ENCODE measurements at regions not wholly inside any gene's neighbourhood (a gene's known extent, or its start where the extent isn't known, plus 50 kb on each side); places are given as distances from the start of the nearest gene placed in this dataset.

DNA sequence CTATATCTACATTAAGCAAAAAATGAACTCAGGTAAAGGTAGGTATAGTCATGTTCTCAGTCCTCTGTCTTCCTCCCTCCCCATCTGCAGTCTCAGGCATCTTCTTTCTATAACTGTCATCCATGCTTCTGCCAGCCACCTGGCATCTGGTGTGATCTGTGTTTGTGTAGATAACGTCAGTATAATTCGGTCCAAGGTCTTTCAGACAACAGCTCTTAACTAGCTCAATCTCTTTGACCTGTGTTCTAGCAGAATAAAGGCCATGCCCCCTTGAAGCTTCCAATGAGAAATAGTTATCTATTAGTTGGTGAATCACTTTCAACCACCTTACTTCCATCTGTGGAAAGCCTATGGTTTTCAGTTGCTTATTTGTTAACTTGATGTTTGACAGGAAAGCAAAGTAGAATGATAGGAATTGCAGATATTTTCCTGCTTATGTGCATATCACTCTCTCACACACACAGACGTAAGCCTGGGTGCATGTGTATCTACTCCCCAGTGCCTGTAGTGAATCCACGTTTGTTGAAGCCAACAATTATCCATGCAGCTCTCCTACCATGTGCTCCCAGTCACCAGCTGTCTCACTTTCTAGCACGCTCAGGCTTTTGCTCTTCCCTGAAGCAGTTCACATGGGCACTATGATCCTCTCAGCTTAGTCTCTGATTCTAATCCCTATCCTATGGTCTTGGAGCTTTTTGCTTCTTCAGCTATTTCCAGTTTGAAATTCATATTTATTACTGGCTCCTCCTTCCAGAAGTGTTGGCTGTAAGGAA is 433.7 kb upstream of the MANEA start:
- DNase-seq = no peak

DNA sequence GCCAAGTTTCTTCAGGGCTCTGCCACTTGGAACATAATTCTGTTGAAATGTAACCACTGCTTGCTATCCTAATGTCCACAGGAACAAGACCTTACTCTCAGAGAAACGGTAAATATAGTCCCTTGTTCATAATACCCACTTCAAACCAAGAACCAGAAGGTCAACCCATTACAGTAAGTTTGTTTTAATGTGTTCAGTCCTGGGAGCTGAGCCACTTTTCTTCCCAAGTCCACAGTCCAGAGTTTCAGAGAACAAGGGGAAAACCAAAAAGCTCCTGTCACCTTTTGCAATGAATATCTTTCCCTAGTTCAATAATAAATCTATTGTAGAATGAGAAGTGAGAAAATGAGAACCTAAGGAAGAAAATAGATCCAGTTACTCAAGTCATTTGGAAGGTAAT is 431.9 kb upstream of the MANEA start:
- no peak for DNase-seq

DNA sequence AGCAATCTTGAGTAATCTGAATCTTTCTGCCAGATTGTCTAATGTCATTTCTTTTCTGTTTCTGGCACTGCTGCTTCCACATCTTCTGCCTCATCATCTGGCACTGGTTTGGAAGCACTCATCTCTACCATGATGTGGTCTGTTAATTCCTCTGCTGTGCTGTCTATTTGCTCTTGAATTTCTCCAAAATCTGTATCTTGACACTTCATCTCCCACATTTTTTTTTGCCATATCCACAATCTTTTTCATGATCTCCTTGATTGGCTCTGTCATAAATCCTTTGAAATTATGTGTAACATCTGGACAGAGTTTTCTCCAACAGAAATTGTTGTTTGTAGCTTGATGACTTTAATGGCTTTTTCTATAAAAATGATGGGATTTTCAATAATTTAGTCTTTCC is 417.8 kb upstream of the MANEA start:
- DNase-seq = no peak

DNA sequence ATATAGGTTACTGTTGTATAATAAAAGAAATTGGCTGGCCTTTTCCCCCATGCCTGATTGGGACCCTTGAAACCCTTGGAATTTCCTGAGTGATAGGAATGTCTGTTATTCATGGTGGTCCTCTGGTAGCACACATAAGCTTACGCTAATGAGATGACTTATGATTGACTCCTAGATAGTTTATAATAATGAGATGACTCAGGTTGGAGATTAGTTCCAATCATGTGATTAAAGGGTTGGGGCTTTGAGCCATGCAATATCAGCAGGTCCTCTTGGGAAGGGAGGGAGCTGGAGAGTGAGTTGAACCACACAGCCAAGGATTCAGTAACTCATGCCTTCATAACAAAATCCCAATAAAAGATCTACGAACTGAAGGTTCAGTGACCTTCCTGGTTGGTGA is 407.6 kb upstream of the MANEA start:
- DNase-seq = no peak

DNA sequence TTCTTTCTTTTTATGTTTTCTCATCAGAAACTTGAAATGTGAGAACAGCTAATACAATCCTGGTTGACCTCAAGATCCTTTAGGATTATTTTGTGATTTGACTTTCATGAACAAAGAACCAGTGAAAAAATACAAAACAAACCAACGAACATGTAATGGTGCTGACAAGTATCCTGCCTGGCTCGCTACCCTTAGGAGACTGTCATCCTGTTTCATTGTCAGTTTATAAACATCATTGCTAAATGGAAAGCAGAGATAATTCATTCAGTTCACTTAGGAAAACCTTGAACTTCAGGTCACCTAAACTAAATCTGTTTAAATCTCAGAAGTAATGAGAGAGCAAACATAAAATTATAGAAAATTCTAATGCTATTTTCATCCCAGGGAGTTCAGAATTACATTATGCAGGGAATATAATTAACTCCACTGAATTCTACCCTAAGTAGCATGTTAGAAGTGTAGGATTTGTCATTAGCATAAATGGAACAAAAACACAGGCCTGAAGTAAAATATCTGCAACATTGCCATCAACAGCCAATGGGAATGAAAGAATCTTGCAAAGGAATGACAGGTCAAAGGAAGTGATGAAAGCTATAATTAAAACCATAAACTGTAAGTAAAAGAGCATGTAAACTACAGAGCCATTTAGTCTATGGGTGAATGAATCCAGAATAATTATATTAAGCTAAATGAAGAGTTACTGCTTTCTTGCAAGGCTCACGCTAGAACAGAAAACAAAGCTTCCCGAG is 401.2 kb upstream of the MANEA start:
- no peak for DNase-seq

DNA sequence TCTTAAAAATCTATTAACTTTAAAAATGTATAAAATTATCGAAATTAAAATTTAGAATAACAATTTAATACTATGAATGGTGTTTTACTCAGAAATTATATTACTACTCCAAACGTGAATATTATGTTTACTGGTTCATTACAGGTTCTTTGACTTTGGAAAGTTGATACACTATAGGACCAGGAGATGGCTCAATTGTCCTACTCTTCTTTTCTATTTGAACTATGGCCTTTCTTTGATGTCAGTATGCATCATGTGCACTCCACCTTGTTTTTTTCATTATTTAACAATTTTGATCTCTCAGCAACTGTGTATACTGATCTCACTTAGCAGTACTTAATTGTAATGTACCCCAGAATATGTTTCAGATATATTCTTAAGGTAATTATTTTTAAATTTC is 391.5 kb upstream of the MANEA start:
- no peak for DNase-seq

DNA sequence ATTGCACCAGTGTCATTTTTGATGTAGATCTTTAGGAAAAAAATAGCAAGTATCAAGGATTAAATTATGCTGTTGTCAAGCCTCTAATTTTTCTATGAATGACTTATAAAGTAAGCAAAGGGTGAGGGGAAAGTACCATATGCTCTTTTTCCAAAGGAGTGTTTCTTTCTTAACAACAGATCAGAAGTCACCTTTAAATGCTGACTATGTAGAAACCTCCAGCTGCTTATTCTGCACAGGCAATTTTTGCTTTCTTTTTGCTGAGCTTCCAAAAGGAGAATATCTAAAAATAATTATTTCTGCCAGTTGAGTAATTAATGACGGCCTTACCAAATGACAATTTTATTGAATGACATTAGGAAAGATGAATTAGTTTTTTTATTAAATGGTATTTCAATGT is 390.6 kb upstream of the MANEA start:
- DNase-seq = no peak

DNA sequence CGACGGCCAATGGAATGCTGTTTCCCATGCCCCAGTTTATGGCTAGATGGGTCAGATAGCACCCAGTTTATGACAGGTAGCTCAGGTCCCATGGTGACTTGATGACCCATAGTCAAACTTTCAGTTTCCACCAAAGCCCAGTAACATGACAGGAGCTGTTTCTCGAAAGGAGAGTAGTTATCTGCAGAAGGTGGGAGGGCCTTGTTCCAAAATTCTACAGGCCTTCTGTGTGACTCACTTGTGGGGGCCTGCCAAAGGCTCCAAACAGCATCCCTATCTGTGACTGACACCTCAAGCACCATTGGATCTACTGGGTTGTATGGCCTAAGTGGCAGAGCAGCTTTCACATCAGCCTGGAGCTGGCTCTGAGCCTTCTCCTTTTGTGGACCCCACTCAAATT is 379.7 kb upstream of the MANEA start:
- DNase-seq = no peak

DNA sequence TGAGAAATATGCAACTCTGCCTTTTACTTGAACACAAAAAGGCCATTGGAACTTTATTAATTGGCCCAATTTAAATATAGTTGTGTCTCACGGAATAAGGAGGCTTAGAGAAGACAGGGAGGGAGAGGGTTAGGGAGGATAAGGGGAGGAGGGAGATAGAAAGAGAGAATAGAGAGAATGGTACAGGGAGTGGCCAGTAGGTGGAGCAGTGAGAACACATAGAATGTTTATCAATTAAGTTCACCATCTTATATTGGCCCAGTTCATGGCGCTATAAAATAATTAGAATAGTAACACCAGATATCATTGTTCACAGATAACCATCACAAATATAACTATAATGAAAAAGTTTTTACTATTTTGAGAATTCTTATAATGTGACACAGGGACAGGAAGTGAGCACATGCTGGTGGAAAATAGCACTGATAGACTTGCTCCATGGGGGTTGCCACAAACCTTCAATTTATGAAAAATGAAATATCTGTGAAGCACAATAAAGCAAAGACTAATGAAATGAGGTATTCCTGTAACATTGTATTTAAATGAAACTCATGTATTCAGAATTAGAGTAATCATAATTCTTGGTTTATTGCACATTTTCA is 374.1 kb upstream of the MANEA start:
- no peak for DNase-seq

DNA sequence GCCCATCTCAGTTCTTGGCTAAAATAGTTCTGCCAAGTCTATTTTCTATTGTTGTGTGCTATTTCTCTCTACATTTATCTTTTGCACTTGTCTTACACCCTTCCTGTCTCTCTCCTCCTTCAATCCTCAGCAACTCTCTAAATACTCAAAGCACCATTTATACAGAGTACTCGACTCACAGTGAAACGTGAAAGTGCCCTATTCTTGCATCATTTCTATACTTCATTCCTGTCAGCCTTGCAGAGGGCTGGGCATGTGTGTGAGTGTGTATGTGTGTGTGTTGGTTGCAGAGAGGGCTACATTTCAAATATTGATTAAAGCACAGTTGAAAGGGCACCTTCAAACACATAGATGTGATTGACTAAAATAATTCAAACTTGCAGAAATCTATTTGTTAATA is 373.2 kb upstream of the MANEA start:
- no peak for DNase-seq

DNA sequence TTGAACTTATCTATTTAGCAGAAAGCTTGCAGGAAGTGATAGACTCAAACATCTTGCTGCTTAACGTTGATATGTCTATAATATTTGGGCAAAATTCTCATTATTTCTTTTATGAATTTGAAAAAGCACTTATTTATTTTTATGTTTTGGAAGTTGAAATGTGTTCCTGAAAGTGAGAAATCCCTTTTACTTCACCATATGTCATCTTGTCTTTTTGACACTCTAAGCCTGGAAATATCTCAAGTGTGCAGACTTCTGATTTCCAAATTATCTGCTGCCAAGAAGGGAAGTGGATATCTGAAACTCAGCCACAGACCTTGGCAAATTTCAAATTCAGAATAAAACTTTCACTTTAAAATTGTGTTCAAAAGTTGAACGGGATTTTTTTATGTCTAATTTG is 368.7 kb upstream of the MANEA start:
- no peak for DNase-seq

DNA sequence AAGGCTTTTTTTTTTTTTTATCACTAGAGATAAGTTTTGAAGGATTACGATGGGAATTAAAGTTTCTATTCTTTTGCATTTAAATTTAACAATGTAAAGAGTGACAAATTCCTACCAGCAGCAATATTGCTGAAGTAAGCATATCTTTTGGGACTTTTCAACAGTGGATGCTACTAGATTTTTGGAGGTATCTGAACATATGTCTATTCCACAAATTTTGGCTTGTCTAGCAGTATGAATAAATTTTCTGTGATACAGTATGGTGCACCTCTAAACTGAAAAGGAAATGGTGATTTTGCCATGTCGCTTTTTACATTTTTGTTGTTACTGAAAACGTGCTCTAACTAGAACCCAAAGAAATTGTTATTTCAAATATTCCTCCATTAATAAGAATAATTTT is 368.3 kb upstream of the MANEA start:
- DNase-seq = no peak

DNA sequence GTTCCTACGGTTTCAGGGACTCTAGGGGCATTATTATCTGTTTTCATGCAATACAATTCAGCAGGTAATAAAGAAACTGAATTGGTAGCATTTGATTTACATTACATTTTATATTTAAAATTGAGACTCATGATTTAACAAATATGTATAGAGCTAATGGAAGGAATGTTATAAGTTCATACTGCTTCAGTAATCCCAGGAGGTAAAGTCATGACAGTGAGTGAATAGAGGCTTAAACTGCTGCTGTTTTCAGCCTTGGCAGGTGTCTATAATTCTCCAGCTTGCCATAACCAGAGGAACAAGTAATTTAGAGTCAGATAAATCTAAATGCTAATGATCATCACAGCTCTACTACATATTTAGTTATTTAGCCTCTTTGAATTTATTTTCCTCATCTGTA is 360.8 kb upstream of the MANEA start:
- DNase-seq = no peak

DNA sequence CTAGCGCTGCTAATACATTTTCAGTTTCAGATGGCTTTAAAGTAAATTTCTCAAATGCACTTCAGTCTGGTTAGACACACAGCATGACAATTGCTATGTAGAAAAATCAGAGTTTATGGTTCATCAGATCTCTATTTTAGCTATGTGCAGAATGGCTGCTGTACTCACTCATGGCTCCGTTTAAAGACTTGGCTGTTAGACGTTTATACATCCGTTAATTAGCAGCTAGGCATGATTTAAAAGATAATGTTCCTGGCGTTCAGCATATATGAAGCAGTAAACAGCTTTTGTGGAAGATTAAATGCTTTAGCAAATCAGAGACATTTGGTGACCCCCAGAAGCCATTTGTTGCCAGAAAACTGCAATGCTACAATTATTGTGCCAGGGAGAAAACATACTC is 350.0 kb upstream of the MANEA start:
- no peak for DNase-seq

DNA sequence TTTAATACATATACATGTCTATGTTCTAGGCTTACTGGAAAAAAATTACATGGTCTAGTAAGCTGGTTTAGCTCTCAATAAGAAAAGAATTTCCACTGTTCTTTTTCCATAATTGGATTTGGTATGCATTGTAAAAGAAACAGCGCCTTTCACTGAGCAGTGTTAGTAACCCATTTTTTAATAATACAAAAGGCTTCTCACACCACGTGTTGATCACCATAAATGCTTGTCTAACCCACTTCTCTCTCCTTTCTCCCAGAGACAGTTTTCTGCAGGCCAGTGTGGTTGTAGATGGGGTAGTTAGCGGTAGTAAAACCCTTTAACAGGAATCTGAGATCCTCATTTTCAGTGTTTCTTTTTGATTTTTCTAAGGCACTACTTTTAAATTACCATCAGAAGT is 348.7 kb upstream of the MANEA start:
- no peak for DNase-seq

DNA sequence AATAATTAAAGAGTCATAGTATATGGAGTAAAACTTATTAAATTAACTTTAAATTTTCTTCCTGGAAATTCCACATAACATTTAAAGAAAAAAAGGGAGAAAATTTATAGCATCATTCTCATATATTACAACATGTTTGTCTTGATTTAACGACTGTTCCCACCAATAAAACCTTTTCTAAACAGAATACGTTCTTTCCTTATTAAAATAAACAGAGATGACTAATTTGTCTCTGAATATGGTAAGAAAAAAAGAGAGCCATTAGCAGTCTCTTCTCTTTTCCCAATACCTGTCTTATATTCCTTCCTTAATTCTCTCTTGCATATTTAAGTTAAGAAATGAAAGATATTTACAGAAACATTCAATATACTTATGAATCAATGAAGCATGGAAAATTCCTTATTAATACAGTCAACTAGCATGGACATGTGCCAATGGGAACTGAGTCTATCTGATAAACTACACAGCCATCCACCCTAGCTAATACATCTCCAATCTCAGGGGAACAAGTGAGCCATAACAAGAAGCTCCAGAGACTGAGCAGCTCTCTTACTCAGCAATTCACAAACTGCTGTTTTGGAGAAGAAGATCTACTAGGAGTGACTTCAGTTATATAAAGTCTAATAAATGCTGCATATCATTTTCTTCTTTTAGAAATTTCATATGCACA is 347.1 kb upstream of the MANEA start:
- DNase-seq = no peak

DNA sequence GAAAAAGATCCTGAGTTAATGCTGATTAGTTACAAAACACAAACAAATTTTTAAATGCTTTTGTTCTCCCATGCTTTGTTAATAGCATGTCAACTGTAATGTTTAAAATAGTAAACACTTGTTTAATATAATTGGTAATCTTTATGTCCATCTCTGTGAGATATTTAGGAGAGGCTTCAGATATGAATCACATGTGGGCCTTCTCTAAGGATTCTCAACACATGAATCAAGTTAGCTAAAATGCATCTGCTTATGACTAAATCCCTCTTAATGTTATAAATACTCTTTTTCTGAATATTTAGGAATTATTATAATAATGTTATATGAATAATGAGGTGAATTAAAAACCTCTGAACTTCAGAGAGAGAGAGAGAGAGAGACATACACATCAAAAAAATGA is 345.9 kb upstream of the MANEA start:
- DNase-seq = no peak

DNA sequence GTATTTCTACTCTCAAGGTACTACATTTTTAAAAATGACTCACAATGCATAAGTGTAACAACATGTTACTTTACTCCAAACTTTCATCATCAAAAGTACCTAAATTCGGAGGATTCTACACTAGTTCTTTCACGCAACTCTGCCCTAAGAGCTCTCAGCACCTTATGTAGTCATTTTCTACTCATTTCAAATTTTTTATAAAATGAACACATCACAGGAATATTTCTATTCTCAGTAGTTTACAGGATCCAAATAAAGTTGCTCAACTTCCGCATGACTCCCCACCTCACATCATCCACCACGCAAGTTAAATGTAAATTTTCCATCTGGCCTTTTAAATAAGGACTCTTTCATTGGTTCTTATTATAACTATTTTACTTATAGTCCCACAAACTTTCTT is 344.9 kb upstream of the MANEA start:
- DNase-seq = no peak

DNA sequence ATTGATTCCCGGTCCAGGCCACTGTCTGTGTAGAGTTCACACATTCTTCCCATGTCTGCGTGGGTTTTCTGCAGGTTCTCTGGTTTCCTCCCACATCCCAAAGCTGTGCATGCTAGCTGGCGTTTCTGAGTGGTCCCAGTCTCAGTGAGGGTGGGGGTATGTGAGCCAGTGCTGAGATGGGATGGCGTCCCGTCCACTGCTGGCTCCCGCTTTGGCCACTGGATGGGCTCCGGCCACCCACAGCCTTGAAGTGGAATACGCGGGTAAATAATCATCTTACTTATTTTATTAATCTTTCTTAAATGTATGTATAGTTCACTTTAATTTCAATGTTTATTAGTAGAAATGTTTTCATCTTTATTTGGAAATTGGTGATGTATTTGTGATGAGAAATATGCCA is 343.5 kb upstream of the MANEA start:
- no peak for DNase-seq

DNA sequence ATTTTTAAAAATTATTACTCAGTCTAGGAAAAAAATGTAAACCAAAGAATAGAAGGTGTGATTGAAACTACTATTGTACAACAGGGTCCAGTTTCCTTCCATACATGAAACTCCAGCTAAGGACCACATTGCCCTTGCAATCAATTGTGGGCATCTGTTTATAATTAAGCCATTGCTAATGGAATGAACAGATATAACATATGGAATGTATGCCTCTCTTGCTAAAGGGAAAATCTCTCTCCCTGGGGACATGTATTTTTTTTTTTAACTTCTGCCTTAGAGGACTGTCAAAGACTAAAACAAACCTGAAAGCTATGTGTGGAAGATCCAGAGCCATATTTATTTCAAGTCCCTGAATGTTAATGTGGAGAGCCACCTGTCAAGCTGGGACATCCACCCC is 336.8 kb upstream of the MANEA start:
- DNase-seq = no peak

DNA sequence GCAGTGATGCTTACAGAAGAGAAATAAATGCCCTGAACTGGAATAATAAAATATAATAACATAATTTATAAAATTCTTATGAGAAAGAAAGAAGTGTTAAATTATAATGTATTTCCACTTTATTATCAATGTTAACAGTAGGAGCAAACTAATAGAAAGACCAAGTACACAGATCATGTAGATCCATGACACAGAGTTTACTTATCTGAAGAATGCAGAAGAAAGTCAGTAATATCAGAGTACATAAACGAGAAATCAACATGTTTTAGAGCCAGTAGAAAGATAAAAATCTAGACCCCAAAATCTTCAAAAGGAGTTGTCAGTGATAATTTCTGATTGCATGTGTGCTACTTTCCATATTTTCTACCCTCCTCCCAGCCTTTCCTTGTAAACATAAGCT is 334.8 kb upstream of the MANEA start:
- DNase-seq = no peak

DNA sequence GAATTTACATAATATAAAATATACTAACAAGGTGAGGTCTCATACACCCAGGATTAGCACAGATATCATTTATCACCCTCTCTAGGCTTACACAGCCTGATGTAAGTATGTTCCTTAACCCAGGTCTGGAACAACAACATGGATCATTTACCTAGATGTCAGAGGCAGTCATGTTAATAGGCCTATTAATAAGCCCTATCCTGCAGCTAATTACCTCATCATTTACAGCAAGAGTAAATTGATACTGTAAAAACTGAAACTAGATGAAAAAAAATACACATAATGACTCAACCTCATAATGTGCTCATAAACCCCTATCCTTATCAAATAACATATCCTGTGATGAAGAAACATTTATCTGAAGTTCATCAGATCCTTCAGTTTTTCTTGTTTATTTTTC is 334.3 kb upstream of the MANEA start:
- no peak for DNase-seq

DNA sequence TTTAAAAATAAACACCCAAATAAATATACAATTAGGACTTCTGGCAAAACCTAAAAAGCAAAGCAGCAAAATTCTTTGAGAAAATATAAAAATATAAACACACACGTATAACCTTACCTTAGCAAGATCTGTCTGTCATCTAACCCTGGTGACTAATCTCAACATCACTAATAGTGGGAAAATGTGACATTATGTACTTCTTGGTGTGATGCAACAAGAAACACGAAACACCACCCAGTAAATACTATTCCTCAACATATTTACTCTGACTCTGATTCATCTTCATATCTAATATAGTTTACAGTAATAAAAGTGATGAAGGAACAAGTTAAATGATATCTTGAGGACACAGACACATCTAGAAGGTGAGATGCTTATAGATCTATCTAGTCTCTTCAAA is 332.6 kb upstream of the MANEA start:
- no peak for DNase-seq

DNA sequence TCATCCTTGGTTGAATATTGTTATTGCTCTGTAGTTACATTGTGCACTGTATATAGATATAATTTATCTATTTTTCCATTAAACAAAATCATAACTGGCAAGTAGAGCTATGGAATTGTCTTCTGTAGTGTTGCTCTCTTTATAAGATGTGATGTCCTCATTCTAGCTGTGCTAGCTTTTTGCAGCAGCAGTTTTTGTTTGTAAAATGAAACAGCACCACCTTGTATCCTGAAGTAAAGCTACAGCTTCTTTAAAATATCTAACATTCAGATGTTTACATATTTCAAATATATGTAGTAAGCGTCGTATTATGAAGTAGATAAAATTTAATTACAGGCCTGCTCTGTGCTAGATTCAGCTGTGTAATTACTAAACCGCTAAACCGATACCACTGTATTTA is 328.8 kb upstream of the MANEA start:
- no peak for DNase-seq

Measured in activated T-cell treated with anti-CD3 and anti-CD28 coated beads, Interleukin-2, amount 50 U/mL, for 1 hour (primary cell).